ENCODE measurements at regions not wholly inside any gene's neighbourhood (a gene's known extent, or its start where the extent isn't known, plus 50 kb on each side); places are given as distances from the start of the nearest gene placed in this dataset.
"Not testable (repeated sequence)": the region's sequence is repeated elsewhere in the genome, so short reads cannot be mapped to it uniquely, and the experiment has no call there.

DNA sequence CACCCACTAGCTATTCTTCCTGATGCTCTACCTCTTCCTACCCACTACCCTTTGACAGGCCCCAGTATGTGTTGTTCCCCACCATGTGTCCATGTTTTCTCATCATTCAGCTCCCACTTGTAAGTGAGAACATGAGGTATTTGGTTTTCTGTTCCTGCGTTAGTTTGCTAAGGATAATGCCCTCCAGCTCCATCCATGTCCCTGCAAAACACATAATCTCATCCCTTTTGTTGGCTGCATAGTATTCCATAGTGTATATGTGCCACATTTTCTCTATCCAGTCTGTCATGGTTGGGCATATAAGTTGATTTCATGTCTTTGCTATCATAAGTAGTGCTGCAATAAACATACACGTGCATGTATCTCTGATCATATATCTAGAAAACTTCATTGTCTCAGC is 218.3 kb upstream of the STXBP5 start (continued):
- TF ChIP-seq, protein P1, sequence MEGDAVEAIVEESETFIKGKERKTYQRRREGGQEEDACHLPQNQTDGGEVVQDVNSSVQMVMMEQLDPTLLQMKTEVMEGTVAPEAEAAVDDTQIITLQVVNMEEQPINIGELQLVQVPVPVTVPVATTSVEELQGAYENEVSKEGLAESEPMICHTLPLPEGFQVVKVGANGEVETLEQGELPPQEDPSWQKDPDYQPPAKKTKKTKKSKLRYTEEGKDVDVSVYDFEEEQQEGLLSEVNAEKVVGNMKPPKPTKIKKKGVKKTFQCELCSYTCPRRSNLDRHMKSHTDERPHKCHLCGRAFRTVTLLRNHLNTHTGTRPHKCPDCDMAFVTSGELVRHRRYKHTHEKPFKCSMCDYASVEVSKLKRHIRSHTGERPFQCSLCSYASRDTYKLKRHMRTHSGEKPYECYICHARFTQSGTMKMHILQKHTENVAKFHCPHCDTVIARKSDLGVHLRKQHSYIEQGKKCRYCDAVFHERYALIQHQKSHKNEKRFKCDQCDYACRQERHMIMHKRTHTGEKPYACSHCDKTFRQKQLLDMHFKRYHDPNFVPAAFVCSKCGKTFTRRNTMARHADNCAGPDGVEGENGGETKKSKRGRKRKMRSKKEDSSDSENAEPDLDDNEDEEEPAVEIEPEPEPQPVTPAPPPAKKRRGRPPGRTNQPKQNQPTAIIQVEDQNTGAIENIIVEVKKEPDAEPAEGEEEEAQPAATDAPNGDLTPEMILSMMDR (IDR thresholded peaks at IDR 0.05; ENCODE audit: low read depth, low read length, missing input control) = no peak
- TF ChIP-seq, protein P2, sequence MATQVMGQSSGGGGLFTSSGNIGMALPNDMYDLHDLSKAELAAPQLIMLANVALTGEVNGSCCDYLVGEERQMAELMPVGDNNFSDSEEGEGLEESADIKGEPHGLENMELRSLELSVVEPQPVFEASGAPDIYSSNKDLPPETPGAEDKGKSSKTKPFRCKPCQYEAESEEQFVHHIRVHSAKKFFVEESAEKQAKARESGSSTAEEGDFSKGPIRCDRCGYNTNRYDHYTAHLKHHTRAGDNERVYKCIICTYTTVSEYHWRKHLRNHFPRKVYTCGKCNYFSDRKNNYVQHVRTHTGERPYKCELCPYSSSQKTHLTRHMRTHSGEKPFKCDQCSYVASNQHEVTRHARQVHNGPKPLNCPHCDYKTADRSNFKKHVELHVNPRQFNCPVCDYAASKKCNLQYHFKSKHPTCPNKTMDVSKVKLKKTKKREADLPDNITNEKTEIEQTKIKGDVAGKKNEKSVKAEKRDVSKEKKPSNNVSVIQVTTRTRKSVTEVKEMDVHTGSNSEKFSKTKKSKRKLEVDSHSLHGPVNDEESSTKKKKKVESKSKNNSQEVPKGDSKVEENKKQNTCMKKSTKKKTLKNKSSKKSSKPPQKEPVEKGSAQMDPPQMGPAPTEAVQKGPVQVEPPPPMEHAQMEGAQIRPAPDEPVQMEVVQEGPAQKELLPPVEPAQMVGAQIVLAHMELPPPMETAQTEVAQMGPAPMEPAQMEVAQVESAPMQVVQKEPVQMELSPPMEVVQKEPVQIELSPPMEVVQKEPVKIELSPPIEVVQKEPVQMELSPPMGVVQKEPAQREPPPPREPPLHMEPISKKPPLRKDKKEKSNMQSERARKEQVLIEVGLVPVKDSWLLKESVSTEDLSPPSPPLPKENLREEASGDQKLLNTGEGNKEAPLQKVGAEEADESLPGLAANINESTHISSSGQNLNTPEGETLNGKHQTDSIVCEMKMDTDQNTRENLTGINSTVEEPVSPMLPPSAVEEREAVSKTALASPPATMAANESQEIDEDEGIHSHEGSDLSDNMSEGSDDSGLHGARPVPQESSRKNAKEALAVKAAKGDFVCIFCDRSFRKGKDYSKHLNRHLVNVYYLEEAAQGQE (IDR thresholded peaks at IDR 0.05) = no peak
- TF ChIP-seq FOXA1 (IDR thresholded peaks at IDR 0.05) (no peak), YY1 (IDR thresholded peaks at IDR 0.05) (no peak), NR2F2 (IDR thresholded peaks at IDR 0.05) (no peak)

DNA sequence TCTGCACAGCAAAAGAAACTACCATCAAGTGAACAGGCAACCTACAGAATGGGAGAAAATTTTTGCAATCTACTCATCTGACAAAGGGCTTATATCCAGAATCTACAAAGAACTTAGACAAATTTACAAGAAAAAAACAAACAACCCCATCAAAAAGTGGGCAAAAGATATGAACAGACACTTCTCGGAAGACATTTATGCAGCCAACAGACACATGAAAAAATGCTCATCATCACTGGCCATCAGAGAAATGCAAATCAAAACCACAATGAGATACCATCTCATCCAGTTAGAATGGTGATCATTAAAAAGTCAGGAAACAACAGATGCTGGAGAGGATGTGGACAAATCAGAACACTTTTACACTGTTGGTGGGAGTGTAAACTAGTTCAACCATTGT is 216.3 kb upstream of the STXBP5 start:
- H3K4me3 ChIP-seq (ENCODE audit: low read depth in 1 of 3, low read length in 3 of 3); H3K36me3 ChIP-seq (ENCODE audit: control insufficient read depth in 4 of 4, insufficient read depth in 3 of 4, low read depth in 1 of 4, low read length in 3 of 4); H3K9me3 ChIP-seq (ENCODE audit: control insufficient read depth in 4 of 4, low read length in 3 of 4); H3K4me1 ChIP-seq (ENCODE audit: control insufficient read depth in 4 of 4, insufficient read depth in 4 of 4, low read length in 3 of 4); H3K27me3 ChIP-seq (ENCODE audit: control insufficient read depth in 4 of 4, insufficient read depth in 4 of 4, low read length in 3 of 4); H3K9ac ChIP-seq (ENCODE audit: low read depth in 1 of 2, low read length in 2 of 2); H3K27ac ChIP-seq (ENCODE audit: low read depth in 1 of 2, low read length in 2 of 2); DNase-seq (ENCODE audit: low spot score): not testable (repeated sequence)
- WGBS = 89% methylated on average over 1 of the region's 1 CpG

DNA sequence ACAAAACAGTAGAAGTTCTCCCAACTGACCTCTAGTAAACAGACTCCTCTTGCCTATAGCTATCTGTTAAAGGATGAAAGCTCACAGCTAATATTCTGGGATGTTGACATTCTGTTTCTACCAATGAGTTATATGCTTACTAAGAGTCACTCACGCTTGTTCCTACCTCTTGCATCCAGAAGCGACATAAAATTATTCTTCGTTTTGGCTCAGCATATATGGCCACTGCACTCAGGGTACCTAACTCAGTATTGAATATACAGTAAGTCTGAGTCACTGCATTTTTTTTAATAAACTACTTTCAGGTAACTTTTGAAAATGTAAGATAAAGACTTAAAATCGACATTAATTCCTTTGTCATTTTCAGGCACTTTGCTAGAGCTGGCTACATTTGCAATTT is 214.4 kb upstream of the STXBP5 start:
- TF ChIP-seq, protein P3, sequence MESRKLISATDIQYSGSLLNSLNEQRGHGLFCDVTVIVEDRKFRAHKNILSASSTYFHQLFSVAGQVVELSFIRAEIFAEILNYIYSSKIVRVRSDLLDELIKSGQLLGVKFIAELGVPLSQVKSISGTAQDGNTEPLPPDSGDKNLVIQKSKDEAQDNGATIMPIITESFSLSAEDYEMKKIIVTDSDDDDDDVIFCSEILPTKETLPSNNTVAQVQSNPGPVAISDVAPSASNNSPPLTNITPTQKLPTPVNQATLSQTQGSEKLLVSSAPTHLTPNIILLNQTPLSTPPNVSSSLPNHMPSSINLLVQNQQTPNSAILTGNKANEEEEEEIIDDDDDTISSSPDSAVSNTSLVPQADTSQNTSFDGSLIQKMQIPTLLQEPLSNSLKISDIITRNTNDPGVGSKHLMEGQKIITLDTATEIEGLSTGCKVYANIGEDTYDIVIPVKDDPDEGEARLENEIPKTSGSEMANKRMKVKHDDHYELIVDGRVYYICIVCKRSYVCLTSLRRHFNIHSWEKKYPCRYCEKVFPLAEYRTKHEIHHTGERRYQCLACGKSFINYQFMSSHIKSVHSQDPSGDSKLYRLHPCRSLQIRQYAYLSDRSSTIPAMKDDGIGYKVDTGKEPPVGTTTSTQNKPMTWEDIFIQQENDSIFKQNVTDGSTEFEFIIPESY (IDR thresholded peaks at IDR 0.05) = no peak
- TF ChIP-seq, protein P1 (IDR thresholded peaks at IDR 0.05; ENCODE audit: low read depth, low read length, missing input control) = no peak
- TF ChIP-seq JUND (IDR thresholded peaks at IDR 0.05) (no peak), HNF4G (IDR thresholded peaks at IDR 0.05) (no peak), YY1 (IDR thresholded peaks at IDR 0.05) (no peak), FOXA2 (IDR thresholded peaks at IDR 0.05) (no peak), NR2F2 (IDR thresholded peaks at IDR 0.05) (no peak), SP1 (IDR thresholded peaks at IDR 0.05) (no peak), RAD21 (IDR thresholded peaks at IDR 0.05) (no peak), TAF1 (conservative IDR thresholded peaks at IDR 0.05) (no peak), HNF4A (conservative IDR thresholded peaks at IDR 0.05) (no peak)
- TF ChIP-seq, protein P2 (IDR thresholded peaks at IDR 0.05) = no peak
- H3K4me1 ChIP-seq (ENCODE audit: control insufficient read depth in 4 of 4, insufficient read depth in 4 of 4, low read length in 3 of 4) = no peaks in the 10 kb centered on the region
- H3K27me3 ChIP-seq (ENCODE audit: control insufficient read depth in 4 of 4, insufficient read depth in 4 of 4, low read length in 3 of 4) = no peaks in the 10 kb centered on the region
- no peak overlapping the region for H3K27ac ChIP-seq (ENCODE audit: low read depth in 1 of 2, low read length in 2 of 2)
- 91% methylated on average over 4 of the region's 4 CpGs for WGBS
- H3K4me3 ChIP-seq (ENCODE audit: low read depth in 1 of 3, low read length in 3 of 3) = no peak overlapping the region
- H3K9me3 ChIP-seq (ENCODE audit: control insufficient read depth in 4 of 4, low read length in 3 of 4) = no peaks in the 10 kb centered on the region
- no peaks in the 10 kb centered on the region for H3K36me3 ChIP-seq (ENCODE audit: control insufficient read depth in 4 of 4, insufficient read depth in 3 of 4, low read depth in 1 of 4, low read length in 3 of 4)
- H3K9ac ChIP-seq (ENCODE audit: low read depth in 1 of 2, low read length in 2 of 2) = no peak overlapping the region
- no peak for DNase-seq (ENCODE audit: low spot score)
